HEK293 (cell line): ENCODE measurements at regions not wholly inside any gene's neighbourhood (a gene's known extent, or its start where the extent isn't known, plus 50 kb on each side); places are given as distances from the start of the nearest gene placed in this dataset.

ENCODE experiments used
- CTCF ChIA-PET: fragments of 350-600 bp; formaldehyde crosslinking; extraction: SDS; loops from one replicate; lab custom pipeline; 2021; ENCODE audit warnings: antibody characterized with exemption; lab: Yijun Ruan, JAX
- POLR2A ChIA-PET: fragments of 300-600 bp; formaldehyde crosslinking; extraction: SDS; loops from one replicate; lab custom pipeline; 2020; ENCODE audit warnings: antibody characterized with exemption, inconsistent platforms; lab: Yijun Ruan, JAX
- H3K27ac ChIP-seq: fragments of 200-500 bp; sonication (Bioruptor generic); 2 replicates; pipeline ENCODE4 v1.5.1; 2014; ENCODE audit warnings: low read depth, low read length, control low read depth, inconsistent platforms; ENCODE audit errors: extremely low read depth
- H3K36me3 ChIP-seq, 2 experiments: fragments of 200-500 bp in 1 of 2; sonication (Bioruptor generic) in 1 of 2; 1 replicate in 1 of 2; 2 replicates in 1 of 2; pipeline ENCODE4 v1.5.1; 2014 to 2017; ENCODE audit warnings: inconsistent platforms in 2 of 2, low read length in 2 of 2; ENCODE audit not compliant: control insufficient read depth in 2 of 2, insufficient read depth in 1 of 2
- H3K4me1 ChIP-seq: fragments of 200-500 bp; sonication (Bioruptor generic); 2 replicates; pipeline ENCODE4 v1.5.1; 2014; ENCODE audit warnings: mild to moderate bottlenecking, low read length, inconsistent platforms; ENCODE audit not compliant: control insufficient read depth, insufficient read depth
- H3K4me3 ChIP-seq: 2 replicates; pipeline ENCODE4 v1.5.1; 2011; ENCODE audit warnings: low read depth, mild to moderate bottlenecking, control low read depth, low read length, moderate library complexity
- H3K9me3 ChIP-seq: fragments of 200-500 bp; sonication (Bioruptor generic); 2 replicates; pipeline ENCODE4 v1.5.1; 2014; ENCODE audit warnings: low read depth, low read length, inconsistent platforms; ENCODE audit not compliant: control insufficient read depth, insufficient read depth
- AEBP2 ChIP-seq: fragments of 450-650 bp; formaldehyde crosslinking; IDR thresholded peaks from 2 replicates; pipeline ENCODE4 v1.5.1; 2016; ENCODE audit warnings: missing biosample characterization, missing genetic modification characterization, borderline replicate concordance
- KLF17 ChIP-seq: fragments of 450-650 bp; formaldehyde crosslinking; IDR thresholded peaks from 2 replicates; pipeline ENCODE4 v1.5.1; 2016; ENCODE audit warnings: missing biosample characterization, missing genetic modification characterization
- REST ChIP-seq: fragments of 450-650 bp; formaldehyde crosslinking; IDR thresholded peaks from 2 replicates; pipeline ENCODE4 v1.5.1; 2016; ENCODE audit warnings: missing biosample characterization, missing genetic modification characterization
- ZFP41 ChIP-seq: fragments of 450-650 bp; formaldehyde crosslinking; IDR thresholded peaks from 2 replicates; pipeline ENCODE4 v1.5.1; 2016; ENCODE audit warnings: missing biosample characterization, missing genetic modification characterization, borderline replicate concordance
- ZNF121 ChIP-seq: fragments of 450-650 bp; formaldehyde crosslinking; IDR thresholded peaks from 2 replicates; pipeline ENCODE4 v1.5.1; 2016; ENCODE audit warnings: missing biosample characterization, missing genetic modification characterization
- ZNF174 ChIP-seq: fragments of 450-650 bp; formaldehyde crosslinking; IDR thresholded peaks from 2 replicates; pipeline ENCODE4 v1.5.0; 2017; ENCODE audit warnings: missing biosample characterization, mild to moderate bottlenecking, missing genetic modification characterization
- ZNF211 ChIP-seq: fragments of 450-650 bp; formaldehyde crosslinking; IDR thresholded peaks from 2 replicates; pipeline ENCODE4 v1.5.1; 2016; ENCODE audit warnings: low read depth, missing biosample characterization, missing genetic modification characterization
- ZNF223 ChIP-seq: fragments of 450-650 bp; formaldehyde crosslinking; IDR thresholded peaks from 2 replicates; pipeline ENCODE4 v1.5.1; 2016; ENCODE audit warnings: missing biosample characterization, missing genetic modification characterization
- ZNF398 ChIP-seq: fragments of 450-650 bp; formaldehyde crosslinking; IDR thresholded peaks from 2 replicates; pipeline ENCODE4 v1.5.1; 2017; ENCODE audit warnings: missing biosample characterization, missing genetic modification characterization
- ZNF513 ChIP-seq: fragments of 450-650 bp; IDR thresholded peaks from 2 replicates; pipeline ENCODE4 v1.5.1; 2018; ENCODE audit warnings: missing biosample characterization, missing genetic modification characterization
- ZNF544 ChIP-seq: fragments of 450-650 bp; formaldehyde crosslinking; IDR thresholded peaks from 2 replicates; pipeline ENCODE4 v1.5.0; 2017; ENCODE audit warnings: missing biosample characterization, missing genetic modification characterization
- ZNF571 ChIP-seq: fragments of 450-650 bp; formaldehyde crosslinking; IDR thresholded peaks from 2 replicates; pipeline ENCODE4 v1.5.0; 2017; ENCODE audit warnings: missing biosample characterization, missing genetic modification characterization
- ZNF585B ChIP-seq: fragments of 450-650 bp; formaldehyde crosslinking; IDR thresholded peaks from 2 replicates; pipeline ENCODE4 v1.5.1; 2016; ENCODE audit warnings: missing biosample characterization, missing genetic modification characterization
- ZNF610 ChIP-seq: fragments of 450-650 bp; formaldehyde crosslinking; IDR thresholded peaks from 2 replicates; pipeline ENCODE4 v1.5.1; 2016; ENCODE audit warnings: missing biosample characterization, missing genetic modification characterization, borderline replicate concordance
- ZNF658 ChIP-seq: fragments of 450-650 bp; formaldehyde crosslinking; IDR thresholded peaks from 2 replicates; pipeline ENCODE4; 2016; ENCODE audit warnings: missing biosample characterization, missing genetic modification characterization
- ZNF677 ChIP-seq: fragments of 450-650 bp; IDR thresholded peaks from 2 replicates; pipeline ENCODE4 v1.5.0; 2018; ENCODE audit warnings: missing biosample characterization, mild to moderate bottlenecking, missing genetic modification characterization, moderate library complexity

- H3K4me3 ChIP-seq, result no peak overlapping the region
- ChIA-PET POLR2A (no interaction called here), CTCF (interaction anchor here (0.6 to 1.0 kb wide), 2 partner anchors 14 to 440 kb away, joined by 3 read pairs; no protein-coding TSS in a partner anchor)
- H3K27ac ChIP-seq, result no peak overlapping the region
- TF ChIP-seq ZNF677 (tag by site-specific recombination) (no peak), ZNF513 (no peak), ZNF571 (tag by site-specific recombination) (no peak)
- H3K9me3 ChIP-seq, result no peaks in the 10 kb centered on the region
- H3K36me3 ChIP-seq, result no peaks in the 10 kb centered on the region
- H3K4me1 ChIP-seq, result 0 out of 2 replicates have a peak, but pooled peaks cover 5% of the 10 kb centered on the region
These were observed 165.9 kb upstream of the TMEM260 start for GRCh38 chr14:56413721-56414120.

- H3K27ac ChIP-seq, result no peak overlapping the region
- H3K4me1 ChIP-seq, result 0 out of 2 replicates have a peak, but pooled peaks cover 5% of the 10 kb centered on the region
- H3K36me3 ChIP-seq, result no peaks in the 10 kb centered on the region
- CTCF ChIA-PET, result interaction anchor here (1.0 kb wide), 1 partner anchor 14 kb away, joined by 3 read pairs; no protein-coding TSS in a partner anchor
- no peak overlapping the region for H3K4me3 ChIP-seq
- TF ChIP-seq ZNF223 (tag by site-specific recombination), result no peak
- TF ChIP-seq ZNF658, result no peak
- TF ChIP-seq REST (tag by site-specific recombination), result no peak
- no peak for TF ChIP-seq ZFP41 (tag by site-specific recombination)
- no peak for TF ChIP-seq ZNF610 (tag by site-specific recombination)
- POLR2A ChIA-PET, result no interaction called here
- H3K9me3 ChIP-seq, result no peaks in the 10 kb centered on the region
These were observed 165.4 kb upstream of the TMEM260 start for GRCh38 chr14:56414236-56414635.

GRCh38 chr14:56416213-56416612 lies 163.4 kb upstream of the TMEM260 start:
- no peaks in the 10 kb centered on the region for H3K36me3 ChIP-seq
- TF ChIP-seq AEBP2, result no peak
- TF ChIP-seq KLF17 (tag by site-specific recombination), result no peak
- TF ChIP-seq ZNF211 (tag by site-specific recombination), result no peak
- no peak for TF ChIP-seq ZNF398 (tag by site-specific recombination)
- TF ChIP-seq ZNF544 (tag by site-specific recombination), result no peak
- no peak for TF ChIP-seq ZNF121 (tag by site-specific recombination)
- TF ChIP-seq ZNF174 (tag by site-specific recombination), result no peak
- TF ChIP-seq ZNF585B (tag by site-specific recombination), result no peak
- H3K27ac ChIP-seq, result no peak overlapping the region
- CTCF ChIA-PET, result no interaction called here
- 0 out of 2 replicates have a peak, but pooled peaks cover 5% of the 10 kb centered on the region for H3K4me1 ChIP-seq
- POLR2A ChIA-PET, result no interaction called here
- no peaks in the 10 kb centered on the region for H3K9me3 ChIP-seq
- no peak overlapping the region for H3K4me3 ChIP-seq
